ENCODE measurements at regions not wholly inside any gene's neighbourhood (a gene's known extent, or its start where the extent isn't known, plus 50 kb on each side); places are given as distances from the start of the nearest gene placed in this dataset.

DNA sequence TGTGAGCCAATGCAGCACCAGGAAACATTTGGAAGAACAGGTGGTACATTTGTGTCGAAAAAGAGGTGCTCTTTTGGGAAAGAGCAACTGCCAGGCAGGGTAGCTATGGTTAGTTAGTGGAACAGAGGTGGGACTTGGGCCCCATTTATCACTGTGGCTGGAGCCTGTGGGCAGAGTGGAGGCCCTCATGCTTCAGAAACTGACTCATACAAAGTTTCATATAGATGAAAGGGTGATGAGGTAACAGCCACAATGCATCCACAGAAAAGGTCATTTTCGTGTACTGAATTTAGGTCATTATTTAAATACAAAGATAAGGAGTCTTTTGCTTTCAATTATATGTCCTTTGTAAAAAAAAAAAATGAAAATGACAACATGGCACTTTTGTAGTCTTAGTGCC is 76.4 kb upstream of the HS3ST5 start (continued):
- TF ChIP-seq, protein P1, sequence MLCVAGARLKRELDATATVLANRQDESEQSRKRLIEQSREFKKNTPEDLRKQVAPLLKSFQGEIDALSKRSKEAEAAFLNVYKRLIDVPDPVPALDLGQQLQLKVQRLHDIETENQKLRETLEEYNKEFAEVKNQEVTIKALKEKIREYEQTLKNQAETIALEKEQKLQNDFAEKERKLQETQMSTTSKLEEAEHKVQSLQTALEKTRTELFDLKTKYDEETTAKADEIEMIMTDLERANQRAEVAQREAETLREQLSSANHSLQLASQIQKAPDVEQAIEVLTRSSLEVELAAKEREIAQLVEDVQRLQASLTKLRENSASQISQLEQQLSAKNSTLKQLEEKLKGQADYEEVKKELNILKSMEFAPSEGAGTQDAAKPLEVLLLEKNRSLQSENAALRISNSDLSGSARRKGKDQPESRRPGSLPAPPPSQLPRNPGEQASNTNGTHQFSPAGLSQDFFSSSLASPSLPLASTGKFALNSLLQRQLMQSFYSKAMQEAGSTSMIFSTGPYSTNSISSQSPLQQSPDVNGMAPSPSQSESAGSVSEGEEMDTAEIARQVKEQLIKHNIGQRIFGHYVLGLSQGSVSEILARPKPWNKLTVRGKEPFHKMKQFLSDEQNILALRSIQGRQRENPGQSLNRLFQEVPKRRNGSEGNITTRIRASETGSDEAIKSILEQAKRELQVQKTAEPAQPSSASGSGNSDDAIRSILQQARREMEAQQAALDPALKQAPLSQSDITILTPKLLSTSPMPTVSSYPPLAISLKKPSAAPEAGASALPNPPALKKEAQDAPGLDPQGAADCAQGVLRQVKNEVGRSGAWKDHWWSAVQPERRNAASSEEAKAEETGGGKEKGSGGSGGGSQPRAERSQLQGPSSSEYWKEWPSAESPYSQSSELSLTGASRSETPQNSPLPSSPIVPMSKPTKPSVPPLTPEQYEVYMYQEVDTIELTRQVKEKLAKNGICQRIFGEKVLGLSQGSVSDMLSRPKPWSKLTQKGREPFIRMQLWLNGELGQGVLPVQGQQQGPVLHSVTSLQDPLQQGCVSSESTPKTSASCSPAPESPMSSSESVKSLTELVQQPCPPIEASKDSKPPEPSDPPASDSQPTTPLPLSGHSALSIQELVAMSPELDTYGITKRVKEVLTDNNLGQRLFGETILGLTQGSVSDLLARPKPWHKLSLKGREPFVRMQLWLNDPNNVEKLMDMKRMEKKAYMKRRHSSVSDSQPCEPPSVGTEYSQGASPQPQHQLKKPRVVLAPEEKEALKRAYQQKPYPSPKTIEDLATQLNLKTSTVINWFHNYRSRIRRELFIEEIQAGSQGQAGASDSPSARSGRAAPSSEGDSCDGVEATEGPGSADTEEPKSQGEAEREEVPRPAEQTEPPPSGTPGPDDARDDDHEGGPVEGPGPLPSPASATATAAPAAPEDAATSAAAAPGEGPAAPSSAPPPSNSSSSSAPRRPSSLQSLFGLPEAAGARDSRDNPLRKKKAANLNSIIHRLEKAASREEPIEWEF (IDR thresholded peaks at IDR 0.05; ENCODE audit: insufficient replicate concordance, low read depth, low read length), result no peak
- no peak for TF ChIP-seq TBL1XR1 (IDR thresholded peaks at IDR 0.05; ENCODE audit: low read depth, low read length)
- TF ChIP-seq POU2F2 (IDR thresholded peaks at IDR 0.05; ENCODE audit: borderline replicate concordance, low read depth, low read length), result no peak
- TF ChIP-seq GABPA (IDR thresholded peaks at IDR 0.05; ENCODE audit: low read depth), result no peak
- TF ChIP-seq WRNIP1 (IDR thresholded peaks at IDR 0.05; ENCODE audit: borderline replicate concordance, low read depth, low read length), result no peak
- TF ChIP-seq, protein P2, sequence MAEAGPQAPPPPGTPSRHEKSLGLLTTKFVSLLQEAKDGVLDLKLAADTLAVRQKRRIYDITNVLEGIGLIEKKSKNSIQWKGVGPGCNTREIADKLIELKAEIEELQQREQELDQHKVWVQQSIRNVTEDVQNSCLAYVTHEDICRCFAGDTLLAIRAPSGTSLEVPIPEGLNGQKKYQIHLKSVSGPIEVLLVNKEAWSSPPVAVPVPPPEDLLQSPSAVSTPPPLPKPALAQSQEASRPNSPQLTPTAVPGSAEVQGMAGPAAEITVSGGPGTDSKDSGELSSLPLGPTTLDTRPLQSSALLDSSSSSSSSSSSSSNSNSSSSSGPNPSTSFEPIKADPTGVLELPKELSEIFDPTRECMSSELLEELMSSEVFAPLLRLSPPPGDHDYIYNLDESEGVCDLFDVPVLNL (IDR thresholded peaks at IDR 0.05; ENCODE audit: low read depth, low read length), result no peak
- no peak for TF ChIP-seq RFX5 (IDR thresholded peaks at IDR 0.05; ENCODE audit: low read depth, low read length)
- no peak for TF ChIP-seq SMAD1 (IDR thresholded peaks at IDR 0.05; ENCODE audit: low read depth, partially characterized antibody)
- TF ChIP-seq IKZF1 (conservative IDR thresholded peaks at IDR 0.05), result no peak; the same call in 1 of the 2 replicates
- no peak for TF ChIP-seq RAD51 (IDR thresholded peaks at IDR 0.05)
- TF ChIP-seq CHD1 (IDR thresholded peaks at IDR 0.05; ENCODE audit: low read depth, low read length), result no peak
- TF ChIP-seq, protein P3, sequence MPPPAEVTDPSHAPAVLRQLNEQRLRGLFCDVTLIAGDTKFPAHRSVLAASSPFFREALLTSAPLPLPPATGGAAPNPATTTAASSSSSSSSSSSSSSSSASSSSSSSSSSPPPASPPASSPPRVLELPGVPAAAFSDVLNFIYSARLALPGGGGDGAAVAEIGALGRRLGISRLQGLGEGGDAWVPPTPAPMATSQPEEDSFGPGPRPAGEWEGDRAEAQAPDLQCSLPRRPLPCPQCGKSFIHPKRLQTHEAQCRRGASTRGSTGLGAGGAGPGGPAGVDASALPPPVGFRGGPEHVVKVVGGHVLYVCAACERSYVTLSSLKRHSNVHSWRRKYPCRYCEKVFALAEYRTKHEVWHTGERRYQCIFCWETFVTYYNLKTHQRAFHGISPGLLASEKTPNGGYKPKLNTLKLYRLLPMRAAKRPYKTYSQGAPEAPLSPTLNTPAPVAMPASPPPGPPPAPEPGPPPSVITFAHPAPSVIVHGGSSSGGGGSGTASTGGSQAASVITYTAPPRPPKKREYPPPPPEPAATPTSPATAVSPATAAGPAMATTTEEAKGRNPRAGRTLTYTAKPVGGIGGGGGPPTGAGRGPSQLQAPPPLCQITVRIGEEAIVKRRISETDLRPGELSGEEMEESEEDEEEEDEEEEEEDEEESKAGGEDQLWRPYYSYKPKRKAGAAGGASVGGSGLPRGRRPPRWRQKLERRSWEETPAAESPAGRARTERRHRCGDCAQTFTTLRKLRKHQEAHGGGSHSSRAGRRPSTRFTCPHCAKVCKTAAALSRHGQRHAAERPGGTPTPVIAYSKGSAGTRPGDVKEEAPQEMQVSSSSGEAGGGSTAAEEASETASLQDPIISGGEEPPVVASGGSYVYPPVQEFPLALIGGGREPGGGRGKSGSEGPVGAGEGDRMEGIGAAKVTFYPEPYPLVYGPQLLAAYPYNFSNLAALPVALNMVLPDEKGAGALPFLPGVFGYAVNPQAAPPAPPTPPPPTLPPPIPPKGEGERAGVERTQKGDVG (CRISPR knock-in tag; IDR thresholded peaks at IDR 0.05), result no peak
- no peak for TF ChIP-seq ZNF217 (IDR thresholded peaks at IDR 0.05)
- TF ChIP-seq ZNF622 (IDR thresholded peaks at IDR 0.05), result no peak
- TF ChIP-seq, protein P4, sequence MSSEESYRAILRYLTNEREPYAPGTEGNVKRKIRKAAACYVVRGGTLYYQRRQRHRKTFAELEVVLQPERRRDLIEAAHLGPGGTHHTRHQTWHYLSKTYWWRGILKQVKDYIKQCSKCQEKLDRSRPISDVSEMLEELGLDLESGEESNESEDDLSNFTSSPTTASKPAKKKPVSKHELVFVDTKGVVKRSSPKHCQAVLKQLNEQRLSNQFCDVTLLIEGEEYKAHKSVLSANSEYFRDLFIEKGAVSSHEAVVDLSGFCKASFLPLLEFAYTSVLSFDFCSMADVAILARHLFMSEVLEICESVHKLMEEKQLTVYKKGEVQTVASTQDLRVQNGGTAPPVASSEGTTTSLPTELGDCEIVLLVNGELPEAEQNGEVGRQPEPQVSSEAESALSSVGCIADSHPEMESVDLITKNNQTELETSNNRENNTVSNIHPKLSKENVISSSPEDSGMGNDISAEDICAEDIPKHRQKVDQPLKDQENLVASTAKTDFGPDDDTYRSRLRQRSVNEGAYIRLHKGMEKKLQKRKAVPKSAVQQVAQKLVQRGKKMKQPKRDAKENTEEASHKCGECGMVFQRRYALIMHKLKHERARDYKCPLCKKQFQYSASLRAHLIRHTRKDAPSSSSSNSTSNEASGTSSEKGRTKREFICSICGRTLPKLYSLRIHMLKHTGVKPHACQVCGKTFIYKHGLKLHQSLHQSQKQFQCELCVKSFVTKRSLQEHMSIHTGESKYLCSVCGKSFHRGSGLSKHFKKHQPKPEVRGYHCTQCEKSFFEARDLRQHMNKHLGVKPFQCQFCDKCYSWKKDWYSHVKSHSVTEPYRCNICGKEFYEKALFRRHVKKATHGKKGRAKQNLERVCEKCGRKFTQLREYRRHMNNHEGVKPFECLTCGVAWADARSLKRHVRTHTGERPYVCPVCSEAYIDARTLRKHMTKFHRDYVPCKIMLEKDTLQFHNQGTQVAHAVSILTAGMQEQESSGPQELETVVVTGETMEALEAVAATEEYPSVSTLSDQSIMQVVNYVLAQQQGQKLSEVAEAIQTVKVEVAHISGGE (CRISPR knock-in tag; IDR thresholded peaks at IDR 0.05), result no peak
- no peak for TF ChIP-seq NFYB (IDR thresholded peaks at IDR 0.05; ENCODE audit: insufficient read depth, low read depth, low read length)
